HG03442 (cell line): ENCODE measurements at regions not wholly inside any gene's neighbourhood (a gene's known extent, or its start where the extent isn't known, plus 50 kb on each side); places are given as distances from the start of the nearest gene placed in this dataset.

ENCODE experiments used
- ATAC-seq: cut with Tn5 transposase; IDR thresholded peaks from one replicate; pipeline ENCODE4 v1.9.1; 2021; ENCODE audit warnings: mild to moderate bottlenecking, moderate library complexity; ENCODE audit not compliant: unreplicated experiment

DNA sequence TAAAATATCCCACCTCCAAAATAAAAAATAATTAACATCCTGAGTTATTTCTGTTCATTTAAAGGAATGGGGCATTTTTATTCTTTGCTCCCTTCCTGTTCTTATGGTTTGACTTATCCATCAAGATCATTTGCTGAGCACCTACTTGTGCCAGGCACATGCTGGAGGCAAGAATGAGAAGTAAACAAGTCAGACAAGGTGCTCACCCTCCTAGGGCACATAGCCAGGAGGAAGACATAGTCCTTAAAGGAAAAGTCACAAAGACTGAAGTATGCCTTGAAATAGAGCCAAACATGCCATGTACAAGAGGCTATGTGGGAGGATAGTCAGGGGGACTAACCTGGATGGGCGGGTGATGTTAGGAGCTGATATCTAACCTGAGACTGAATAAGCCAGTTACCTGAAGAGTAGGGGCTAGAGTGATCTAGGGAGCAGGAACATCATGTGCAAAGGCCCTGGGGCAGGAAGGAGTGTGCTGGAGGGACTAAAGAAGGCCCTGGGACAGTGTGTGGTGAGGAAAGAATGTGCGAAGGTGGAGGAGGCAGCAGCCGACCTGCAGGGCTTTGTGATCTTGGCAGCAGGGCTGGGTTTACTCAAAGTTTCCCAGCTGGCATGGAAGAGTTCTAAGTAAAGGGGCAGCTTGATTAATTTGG is 233.5 kb downstream of the MATN1 start:
- ATAC-seq = no peak

DNA sequence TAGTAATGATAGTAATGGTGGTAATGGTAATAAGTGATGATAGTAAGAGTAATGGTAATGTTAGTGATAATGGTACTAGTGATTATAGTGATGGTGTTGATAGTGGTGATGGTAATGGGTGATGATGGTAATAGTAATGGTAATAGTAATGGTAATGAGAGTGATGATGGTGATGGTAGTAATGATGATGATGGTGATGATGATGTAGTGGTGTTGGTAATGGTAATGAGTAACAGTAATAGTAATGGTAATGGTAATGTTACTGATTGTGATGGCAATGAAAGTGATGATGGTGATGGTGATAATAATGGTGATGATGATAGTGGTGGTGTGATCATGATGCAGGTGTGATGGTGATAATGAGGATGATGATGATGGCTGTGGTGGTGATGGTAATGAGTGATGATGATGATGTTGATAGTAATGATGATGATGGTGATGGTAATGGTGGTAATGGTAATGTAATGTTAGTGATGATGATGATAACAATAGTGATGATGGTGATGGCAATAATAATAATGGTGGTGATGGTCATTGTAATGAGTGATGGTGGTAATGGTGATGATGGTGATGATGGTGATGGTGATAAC is 235.0 kb downstream of the MATN1 start:
- ATAC-seq = no peak

GRCh38 chr1:30487042-30487441 is 236.3 kb downstream of the MATN1 start:
- ATAC-seq = no peak

- ATAC-seq = no peak
These were observed 238.3 kb downstream of the MATN1 start for GRCh38 chr1:30485072-30485471.

DNA sequence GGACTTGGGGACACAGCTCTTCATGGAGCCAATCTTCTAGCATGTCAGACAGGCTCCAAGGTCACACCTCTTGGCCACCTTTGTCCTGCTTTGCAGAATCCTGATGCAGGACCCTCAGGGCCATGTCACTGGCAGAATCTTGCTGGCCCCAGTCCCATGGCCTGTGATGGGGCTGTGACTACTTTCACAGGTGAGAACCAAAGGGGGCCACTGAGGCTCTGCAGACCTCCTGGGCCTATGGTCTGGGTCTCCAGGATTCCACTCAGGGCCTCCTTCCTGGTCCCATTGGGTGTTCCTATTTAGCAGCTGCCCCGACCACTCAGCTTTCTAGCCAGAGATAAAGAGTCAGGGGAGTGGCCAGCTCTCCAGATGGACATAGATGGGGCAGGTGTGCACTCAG is 238.7 kb downstream of the MATN1 start:
- no peak for ATAC-seq

DNA sequence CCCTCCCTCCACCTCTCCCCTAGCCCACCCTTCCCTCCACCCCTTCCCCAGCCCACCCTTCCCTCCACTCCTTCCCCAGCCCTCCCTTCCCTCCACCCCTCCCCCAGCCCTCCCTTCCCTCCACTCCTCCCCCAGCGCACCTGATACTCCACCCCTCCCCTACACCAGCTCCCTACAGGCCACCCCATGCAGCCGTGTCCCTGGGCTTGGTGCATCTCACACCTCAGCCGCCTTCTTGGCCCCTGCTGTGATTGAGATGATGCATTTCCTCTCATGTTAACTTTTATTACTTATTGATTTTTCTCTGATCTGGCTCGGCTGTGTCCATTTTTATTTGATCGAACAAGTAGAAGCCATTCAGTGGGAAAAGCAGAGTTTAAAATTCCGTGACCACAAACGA is 243.8 kb downstream of the MATN1 start:
- no peak for ATAC-seq

GRCh38 chr1:30478799-30479563 is 244.4 kb downstream of the MATN1 start:
- ATAC-seq = no peak

- no peak for ATAC-seq
These were observed 245.1 kb downstream of the MATN1 start for GRCh38 chr1:30478283-30478682.

DNA sequence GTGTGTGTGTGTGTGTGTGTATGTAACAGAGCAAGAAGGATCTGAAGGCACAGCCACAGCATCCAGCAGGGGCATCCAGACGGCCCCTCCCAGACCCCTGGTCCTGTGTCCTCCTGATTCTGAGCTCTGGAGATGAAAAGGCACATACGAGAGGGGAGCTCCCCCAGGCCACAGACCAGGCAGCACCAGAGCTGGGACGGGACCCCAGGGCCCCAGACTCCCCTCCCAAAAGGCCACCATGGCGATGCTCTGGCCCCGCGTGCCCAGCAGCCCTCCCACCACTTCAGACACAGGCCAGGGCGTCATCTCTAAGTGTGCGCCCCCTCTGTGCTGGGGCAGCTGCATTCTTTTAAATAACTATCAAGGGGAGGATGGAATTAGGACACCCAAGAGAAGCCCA is 245.8 kb downstream of the MATN1 start:
- no peak for ATAC-seq

GRCh38 chr1:30476911-30477459 is 246.4 kb downstream of the MATN1 start:
- no peak for ATAC-seq

GRCh38 chr1:30476476-30476875 is 246.9 kb downstream of the MATN1 start:
- ATAC-seq = no peak

- no peak for ATAC-seq
These were observed 247.4 kb downstream of the MATN1 start for GRCh38 chr1:30475966-30476365.

GRCh38 chr1:30475201-30475600 is 248.2 kb downstream of the MATN1 start:
- no peak for ATAC-seq

DNA sequence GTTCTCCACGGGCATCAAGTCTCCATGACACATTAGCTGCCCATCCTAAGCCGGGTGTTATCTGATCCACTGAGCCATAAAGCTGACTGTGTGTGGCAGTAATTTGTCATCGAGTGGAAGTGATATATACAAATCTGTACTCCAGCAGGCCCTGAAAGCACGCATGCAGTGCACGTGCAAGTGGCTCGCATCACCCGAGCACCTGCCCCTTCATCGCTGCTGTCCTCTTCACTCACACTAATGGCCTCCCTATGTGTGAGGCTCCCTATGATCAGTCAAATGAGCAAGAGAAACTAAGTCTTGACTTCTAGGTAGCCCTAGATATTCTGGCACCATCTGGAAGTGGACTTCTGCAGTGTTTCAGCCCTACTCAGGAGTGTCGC is 248.6 kb downstream of the MATN1 start:
- no peak for ATAC-seq

- ATAC-seq = no peak
These were observed 249.2 kb downstream of the MATN1 start for GRCh38 chr1:30473922-30474817.

- no peak for ATAC-seq
These were observed 250.9 kb downstream of the MATN1 start for GRCh38 chr1:30472526-30472925.

DNA sequence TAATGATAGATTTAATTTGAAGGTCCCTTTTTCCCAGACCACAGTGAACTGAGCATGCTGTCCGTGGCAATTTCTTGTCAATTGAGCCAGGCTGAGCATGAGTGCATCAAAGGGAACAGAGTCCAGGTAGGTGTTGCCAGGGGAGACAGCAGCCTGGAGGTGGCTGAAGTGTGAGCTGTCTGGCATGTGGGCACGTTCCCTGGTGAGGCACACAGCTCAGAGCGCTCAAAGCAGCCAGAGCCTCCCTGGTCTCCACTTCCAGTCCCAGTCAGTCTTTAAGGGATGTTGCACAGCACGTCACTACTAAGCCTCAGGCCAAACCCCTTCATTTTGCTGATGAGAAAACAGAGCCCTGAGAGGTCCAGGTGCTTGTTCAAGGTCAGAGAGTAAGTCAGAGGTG is 251.4 kb downstream of the MATN1 start:
- ATAC-seq = no peak

- ATAC-seq = no peak
These were observed 252.1 kb downstream of the MATN1 start for GRCh38 chr1:30471307-30471706.

- ATAC-seq = no peak
These were observed 254.0 kb downstream of the MATN1 start for GRCh38 chr1:30469426-30469825.

GRCh38 chr1:30467101-30467500 is 256.3 kb downstream of the MATN1 start:
- no peak for ATAC-seq

DNA sequence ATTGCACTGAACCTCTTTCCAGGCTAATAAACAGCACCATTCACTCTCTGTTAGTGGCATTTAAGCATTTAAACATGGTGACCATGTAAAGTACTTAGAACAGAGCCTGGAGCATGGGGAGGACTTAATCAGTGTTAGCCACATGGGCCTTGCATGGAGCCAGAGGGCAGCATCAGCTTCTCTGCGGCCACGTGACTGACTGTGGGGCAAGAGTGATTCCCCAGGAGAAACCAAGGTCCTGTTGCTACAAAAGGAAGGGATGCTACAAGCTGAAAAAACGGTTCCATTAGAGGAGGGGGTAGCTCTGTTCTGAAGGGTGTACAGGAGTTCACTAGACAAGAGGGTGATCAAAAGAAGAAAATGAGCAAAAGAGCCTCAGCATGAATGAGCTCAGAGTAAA is 256.8 kb downstream of the MATN1 start:
- ATAC-seq = no peak
